GM23338 (cell line): ENCODE measurements at regions not wholly inside any gene's neighbourhood (a gene's known extent, or its start where the extent isn't known, plus 50 kb on each side); places are given as distances from the start of the nearest gene placed in this dataset.

Experiments used
- CREB1 ChIP-seq: fragments of 250-450 bp; sonication (Bioruptor Pico); IDR thresholded peaks from 2 replicates; pipeline ENCODE4 v1.5.0; 2020; ENCODE audit warnings: low read depth, mild to moderate bottlenecking, moderate library complexity
- EZH2 ChIP-seq: fragments of 200-600 bp; sonication (generic); IDR thresholded peaks from one replicate; pipeline ENCODE4 v1.8.0; 2017; ENCODE audit warnings: antibody characterized with exemption, mild to moderate bottlenecking, low read depth; ENCODE audit not compliant: unreplicated experiment
- EZH2phosphoT487 ChIP-seq: fragments of 200-600 bp; sonication (generic); IDR thresholded peaks from one replicate; pipeline ENCODE4 v1.8.1; 2018; ENCODE audit warnings: antibody characterized with exemption; ENCODE audit not compliant: unreplicated experiment
- NANOG ChIP-seq: IDR thresholded peaks from 2 replicates; pipeline ENCODE4 v1.6.1; 2016; ENCODE audit warnings: antibody characterized with exemption, borderline replicate concordance
- POLR2AphosphoS5 ChIP-seq: IDR thresholded peaks from 2 replicates; pipeline ENCODE4 v1.6.1; 2016; ENCODE audit warnings: antibody characterized with exemption, low read depth
- STAT1 ChIP-seq: IDR thresholded peaks from one replicate; pipeline ENCODE4 v1.6.1; 2016; ENCODE audit warnings: antibody characterized with exemption; ENCODE audit not compliant: unreplicated experiment
- ZNF331 ChIP-seq: fragments of 250-450 bp; sonication (Bioruptor Pico); IDR thresholded peaks from 2 replicates; pipeline ENCODE4 v1.5.0; 2020; ENCODE audit warnings: low read depth, mild to moderate bottlenecking, moderate library complexity
- TF ChIP-seq, protein P1 (sequence below), 2 experiments: fragments of 200-600 bp in 1 of 2; sonication (generic) in 1 of 2; conservative IDR thresholded peaks; 2 replicates each; pipeline versions ENCODE4 v1.5.1 to v1.6.1; 2016 to 2017; ENCODE audit warnings: antibody characterized with exemption in 2 of 2, low read depth in 2 of 2, mild to moderate bottlenecking in 2 of 2, moderate library complexity in 1 of 2
- TF ChIP-seq, protein P2 (sequence below): fragments of 250-450 bp; sonication (Bioruptor Pico); IDR thresholded peaks from 2 replicates; pipeline ENCODE4 v1.5.0; 2020; ENCODE audit warnings: mild to moderate bottlenecking, moderate library complexity

DNA sequence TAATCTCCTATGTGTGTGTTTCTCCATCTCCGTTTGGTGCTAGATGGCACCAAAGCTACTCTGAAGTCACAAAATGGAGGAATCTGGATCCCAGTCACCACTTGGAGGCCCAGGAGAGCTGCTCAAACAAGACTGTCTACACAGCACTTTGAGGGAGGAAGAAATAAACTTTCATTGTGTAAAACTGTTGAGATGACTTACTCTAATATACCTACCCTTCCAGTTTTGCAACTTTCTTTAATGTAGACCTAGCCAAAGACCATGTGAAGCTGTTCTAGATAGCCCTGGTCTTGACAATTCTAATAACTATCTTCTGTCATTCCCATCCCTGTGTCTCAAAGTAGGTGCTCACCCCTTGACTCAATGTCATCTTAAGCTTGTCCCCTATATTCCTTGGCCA, 52.8 kb upstream of the TAB3 start:
- TF ChIP-seq, protein P1, sequence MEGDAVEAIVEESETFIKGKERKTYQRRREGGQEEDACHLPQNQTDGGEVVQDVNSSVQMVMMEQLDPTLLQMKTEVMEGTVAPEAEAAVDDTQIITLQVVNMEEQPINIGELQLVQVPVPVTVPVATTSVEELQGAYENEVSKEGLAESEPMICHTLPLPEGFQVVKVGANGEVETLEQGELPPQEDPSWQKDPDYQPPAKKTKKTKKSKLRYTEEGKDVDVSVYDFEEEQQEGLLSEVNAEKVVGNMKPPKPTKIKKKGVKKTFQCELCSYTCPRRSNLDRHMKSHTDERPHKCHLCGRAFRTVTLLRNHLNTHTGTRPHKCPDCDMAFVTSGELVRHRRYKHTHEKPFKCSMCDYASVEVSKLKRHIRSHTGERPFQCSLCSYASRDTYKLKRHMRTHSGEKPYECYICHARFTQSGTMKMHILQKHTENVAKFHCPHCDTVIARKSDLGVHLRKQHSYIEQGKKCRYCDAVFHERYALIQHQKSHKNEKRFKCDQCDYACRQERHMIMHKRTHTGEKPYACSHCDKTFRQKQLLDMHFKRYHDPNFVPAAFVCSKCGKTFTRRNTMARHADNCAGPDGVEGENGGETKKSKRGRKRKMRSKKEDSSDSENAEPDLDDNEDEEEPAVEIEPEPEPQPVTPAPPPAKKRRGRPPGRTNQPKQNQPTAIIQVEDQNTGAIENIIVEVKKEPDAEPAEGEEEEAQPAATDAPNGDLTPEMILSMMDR (conservative IDR thresholded peaks at IDR 0.05; ENCODE audit: low read depth in 2 of 2): no peak
- TF ChIP-seq POLR2AphosphoS5 (no peak), NANOG (no peak), EZH2phosphoT487 (no peak), STAT1 (no peak), EZH2 (no peak), ZNF331 (CRISPR knock-in tag) (no peak), CREB1 (no peak)
- TF ChIP-seq, protein P2, sequence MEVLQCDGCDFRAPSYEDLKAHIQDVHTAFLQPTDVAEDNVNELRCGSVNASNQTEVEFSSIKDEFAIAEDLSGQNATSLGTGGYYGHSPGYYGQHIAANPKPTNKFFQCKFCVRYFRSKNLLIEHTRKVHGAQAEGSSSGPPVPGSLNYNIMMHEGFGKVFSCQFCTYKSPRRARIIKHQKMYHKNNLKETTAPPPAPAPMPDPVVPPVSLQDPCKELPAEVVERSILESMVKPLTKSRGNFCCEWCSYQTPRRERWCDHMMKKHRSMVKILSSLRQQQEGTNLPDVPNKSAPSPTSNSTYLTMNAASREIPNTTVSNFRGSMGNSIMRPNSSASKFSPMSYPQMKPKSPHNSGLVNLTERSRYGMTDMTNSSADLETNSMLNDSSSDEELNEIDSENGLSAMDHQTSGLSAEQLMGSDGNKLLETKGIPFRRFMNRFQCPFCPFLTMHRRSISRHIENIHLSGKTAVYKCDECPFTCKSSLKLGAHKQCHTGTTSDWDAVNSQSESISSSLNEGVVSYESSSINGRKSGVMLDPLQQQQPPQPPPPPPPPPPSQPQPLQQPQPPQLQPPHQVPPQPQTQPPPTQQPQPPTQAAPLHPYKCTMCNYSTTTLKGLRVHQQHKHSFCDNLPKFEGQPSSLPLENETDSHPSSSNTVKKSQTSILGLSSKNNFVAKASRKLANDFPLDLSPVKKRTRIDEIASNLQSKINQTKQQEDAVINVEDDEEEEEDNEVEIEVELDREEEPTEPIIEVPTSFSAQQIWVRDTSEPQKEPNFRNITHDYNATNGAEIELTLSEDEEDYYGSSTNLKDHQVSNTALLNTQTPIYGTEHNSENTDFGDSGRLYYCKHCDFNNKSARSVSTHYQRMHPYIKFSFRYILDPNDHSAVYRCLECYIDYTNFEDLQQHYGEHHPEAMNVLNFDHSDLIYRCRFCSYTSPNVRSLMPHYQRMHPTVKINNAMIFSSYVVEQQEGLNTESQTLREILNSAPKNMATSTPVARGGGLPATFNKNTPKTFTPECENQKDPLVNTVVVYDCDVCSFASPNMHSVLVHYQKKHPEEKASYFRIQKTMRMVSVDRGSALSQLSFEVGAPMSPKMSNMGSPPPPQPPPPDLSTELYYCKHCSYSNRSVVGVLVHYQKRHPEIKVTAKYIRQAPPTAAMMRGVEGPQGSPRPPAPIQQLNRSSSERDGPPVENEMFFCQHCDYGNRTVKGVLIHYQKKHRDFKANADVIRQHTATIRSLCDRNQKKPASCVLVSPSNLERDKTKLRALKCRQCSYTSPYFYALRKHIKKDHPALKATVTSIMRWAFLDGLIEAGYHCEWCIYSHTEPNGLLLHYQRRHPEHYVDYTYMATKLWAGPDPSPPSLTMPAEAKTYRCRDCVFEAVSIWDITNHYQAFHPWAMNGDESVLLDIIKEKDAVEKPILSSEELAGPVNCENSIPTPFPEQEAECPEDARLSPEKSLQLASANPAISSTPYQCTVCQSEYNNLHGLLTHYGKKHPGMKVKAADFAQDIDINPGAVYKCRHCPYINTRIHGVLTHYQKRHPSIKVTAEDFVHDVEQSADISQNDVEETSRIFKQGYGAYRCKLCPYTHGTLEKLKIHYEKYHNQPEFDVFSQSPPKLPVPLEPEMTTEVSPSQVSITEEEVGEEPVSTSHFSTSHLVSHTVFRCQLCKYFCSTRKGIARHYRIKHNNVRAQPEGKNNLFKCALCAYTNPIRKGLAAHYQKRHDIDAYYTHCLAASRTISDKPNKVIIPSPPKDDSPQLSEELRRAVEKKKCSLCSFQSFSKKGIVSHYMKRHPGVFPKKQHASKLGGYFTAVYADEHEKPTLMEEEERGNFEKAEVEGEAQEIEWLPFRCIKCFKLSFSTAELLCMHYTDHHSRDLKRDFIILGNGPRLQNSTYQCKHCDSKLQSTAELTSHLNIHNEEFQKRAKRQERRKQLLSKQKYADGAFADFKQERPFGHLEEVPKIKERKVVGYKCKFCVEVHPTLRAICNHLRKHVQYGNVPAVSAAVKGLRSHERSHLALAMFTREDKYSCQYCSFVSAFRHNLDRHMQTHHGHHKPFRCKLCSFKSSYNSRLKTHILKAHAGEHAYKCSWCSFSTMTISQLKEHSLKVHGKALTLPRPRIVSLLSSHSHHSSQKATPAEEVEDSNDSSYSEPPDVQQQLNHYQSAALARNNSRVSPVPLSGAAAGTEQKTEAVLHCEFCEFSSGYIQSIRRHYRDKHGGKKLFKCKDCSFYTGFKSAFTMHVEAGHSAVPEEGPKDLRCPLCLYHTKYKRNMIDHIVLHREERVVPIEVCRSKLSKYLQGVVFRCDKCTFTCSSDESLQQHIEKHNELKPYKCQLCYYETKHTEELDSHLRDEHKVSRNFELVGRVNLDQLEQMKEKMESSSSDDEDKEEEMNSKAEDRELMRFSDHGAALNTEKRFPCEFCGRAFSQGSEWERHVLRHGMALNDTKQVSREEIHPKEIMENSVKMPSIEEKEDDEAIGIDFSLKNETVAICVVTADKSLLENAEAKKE (CRISPR knock-in tag): no peak
